HG02588 (cell line): ENCODE measurements at regions not wholly inside any gene's neighbourhood (a gene's known extent, or its start where the extent isn't known, plus 50 kb on each side); places are given as distances from the start of the nearest gene placed in this dataset.

Experiments used
- ATAC-seq: cut with Tn5 transposase; IDR thresholded peaks from one replicate; pipeline ENCODE4 v1.9.1; 2021; ENCODE audit warnings: mild to moderate bottlenecking, moderate library complexity; ENCODE audit not compliant: unreplicated experiment

- ATAC-seq = no peak
These were observed 66.7 kb downstream of the CD164 start for GRCh38 chr6:109315341-109316110.

GRCh38 chr6:109314313-109314712 is 68.0 kb downstream of the CD164 start:
- ATAC-seq = no peak

GRCh38 chr6:109313139-109313538 is 69.1 kb downstream of the CD164 start:
- no peak for ATAC-seq

- ATAC-seq = no peak
These were observed 70.8 kb downstream of the CD164 start for GRCh38 chr6:109311471-109311870.

DNA sequence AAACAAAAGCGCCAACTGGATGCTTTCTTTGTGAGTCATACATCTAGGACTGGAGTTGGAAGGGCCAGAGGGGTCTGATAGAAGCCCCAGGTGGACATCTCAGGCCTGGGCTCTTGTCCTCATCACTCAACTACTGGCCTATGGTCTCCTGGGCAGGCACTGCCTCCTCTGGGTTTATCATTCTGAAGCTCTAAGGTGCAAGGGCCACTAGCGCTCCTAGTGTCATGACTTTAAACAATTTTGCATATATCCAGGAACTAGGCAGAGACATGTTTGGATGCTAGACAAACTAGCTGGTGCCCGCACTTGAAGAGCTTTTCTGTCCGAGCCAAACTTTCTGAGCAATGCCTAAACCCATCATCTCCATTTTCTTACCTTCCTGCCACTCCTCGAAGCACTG is 72.3 kb downstream of the CD164 start:
- ATAC-seq = no peak

DNA sequence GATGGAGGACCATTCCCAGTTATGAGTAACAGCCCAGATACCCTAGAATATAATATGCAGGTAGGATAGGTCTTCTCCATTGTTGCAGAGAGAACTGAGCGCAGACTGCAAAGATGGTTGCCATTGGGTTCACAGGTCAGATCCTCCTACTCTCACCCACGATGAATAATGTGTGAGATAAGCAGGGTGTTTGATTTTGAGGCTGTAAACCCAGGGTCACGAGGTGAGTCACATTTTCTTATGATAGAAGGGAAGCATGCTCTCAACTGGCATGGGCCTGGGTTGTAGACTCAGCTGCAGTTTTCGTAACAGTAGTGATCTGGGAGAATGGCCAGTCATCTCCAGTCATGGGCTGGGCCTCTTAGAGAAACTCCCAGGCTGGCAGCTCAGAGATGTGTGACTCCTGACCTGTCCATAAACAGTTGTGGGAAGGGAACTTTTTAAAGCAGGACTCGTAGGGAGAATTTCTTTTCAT is 74.2 kb downstream of the CD164 start:
- no peak for ATAC-seq

DNA sequence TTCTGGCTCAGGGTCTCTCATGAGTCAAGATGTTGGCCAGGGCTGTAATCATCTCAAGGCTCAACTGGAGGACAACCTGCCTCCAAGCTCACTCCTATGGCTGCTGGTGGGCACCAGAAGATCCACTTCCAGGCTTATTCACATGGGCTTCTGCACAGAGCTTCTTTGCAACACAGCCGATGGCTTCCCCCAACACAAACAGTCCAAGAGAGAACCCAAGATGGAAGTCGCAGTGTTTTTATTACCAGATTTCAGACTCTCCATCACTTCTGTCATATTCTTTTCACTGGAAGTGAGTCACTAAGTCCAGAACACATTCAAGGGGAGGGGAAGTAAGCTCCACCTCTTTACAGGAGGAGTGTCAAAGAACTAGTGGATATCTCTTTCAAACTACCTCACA is 75.5 kb downstream of the CD164 start:
- ATAC-seq = no peak

DNA sequence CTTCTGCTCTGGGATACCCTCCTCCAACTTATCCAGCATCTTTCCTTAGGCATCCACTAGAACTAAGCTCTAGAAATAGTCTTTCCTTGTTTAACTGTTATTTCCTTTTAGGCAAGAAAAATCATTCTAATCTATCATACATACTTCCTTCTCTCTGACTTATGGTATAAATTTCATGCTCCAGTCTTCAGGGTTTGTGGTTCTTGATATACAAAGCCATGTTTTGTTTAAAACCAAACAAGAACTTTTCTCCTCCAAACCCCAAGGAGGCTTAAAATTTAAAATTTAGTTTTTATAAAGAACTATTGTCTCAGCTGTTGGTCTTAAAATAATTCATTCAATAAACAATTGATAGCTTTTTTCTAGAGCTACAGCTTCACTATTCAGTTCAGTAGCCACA is 77.2 kb downstream of the CD164 start:
- ATAC-seq = no peak

DNA sequence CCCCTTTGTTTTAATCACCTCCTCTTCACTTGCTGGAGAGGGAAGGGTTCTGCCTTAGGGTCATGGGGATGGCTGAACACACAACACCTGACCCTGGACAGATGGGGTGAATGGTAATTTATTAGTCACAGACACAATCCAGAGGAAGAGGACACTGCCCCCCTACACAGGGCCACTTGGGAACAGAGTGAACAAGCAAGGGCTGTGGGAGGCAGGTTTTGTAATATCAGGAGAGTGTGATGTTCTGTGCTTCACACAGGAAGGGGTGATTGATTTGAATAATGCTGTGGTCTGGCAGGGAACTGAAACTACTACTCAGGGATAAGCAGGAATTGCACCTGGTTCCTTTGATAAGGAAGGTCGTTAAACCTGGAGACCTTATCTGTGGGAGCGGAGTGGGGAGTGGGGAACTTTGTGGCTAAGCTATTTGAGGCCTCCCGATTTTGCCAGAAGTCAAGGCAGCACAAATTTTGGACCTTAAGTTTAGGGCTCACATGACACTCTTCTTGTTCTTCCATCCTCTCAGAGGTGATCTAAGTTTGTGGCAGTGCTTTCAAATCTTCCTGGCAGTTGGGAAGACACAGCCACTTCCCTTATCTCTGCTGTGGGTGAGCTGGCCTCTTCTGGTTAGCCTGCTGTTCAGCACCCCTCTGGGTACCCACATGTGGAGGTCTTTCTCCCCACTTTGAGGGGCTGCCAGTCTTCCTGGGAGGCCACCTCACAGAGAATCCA is 77.8 kb downstream of the CD164 start:
- peak; percentile 47 for ATAC-seq

- peak; percentile 8 for ATAC-seq
These were observed 78.5 kb downstream of the CD164 start for GRCh38 chr6:109303640-109304283.

DNA sequence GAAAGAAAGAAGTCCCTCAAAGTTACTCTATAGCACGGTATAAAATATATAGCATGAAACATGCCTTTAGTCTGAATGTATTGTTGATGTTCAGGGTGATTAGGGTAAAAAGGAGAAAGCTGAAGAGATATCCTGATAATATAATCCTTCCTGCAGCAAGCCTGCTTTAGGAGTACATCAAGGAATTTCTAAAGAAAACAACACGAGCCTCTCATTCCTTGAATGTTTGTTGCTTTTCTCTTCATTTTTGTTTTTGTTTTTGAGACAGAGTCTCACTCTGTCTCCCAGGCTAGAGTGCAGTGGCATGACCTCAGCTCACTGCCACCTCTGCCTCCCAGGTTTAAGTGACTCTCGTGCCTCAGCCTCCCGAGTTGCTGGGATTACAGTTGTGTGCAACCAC is 79.1 kb downstream of the CD164 start:
- ATAC-seq = no peak

DNA sequence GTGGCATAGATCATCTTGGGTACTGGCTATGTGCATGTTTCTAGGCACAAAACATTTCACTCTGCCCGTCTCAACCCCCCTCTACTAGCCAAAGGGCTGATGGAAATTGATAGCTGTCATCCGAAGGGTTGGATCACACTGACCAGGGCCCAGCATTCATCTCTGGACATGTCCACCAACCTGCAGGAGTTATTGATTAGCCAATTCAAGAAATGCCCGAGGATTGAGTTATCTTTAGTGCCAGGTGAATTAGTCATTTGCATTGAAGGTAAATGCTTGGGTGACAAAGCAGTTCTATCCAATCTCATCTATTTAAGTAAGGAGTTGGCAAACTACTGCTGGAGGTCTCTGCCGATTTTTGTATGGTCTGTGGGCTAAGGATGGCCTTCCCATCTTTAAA is 80.1 kb downstream of the CD164 start:
- no peak for ATAC-seq

DNA sequence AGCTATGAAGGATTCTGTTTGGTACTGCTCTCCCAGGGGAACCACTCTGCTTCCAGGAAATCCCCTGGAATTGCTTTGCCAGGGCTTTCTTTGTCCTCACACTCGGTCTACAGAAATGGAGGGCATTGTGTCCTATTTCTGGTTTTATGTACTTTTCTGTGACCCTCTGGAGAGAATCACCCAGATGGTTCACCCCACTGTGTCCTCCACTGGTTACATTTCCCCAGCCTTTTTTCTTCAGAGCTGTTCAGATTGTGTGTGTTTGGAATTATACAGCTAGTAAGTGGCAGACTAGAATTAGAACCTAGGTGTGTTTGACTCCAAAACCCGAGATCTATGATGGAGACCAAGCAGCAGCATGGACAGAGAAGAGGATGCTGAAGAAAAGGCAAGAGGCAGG is 80.8 kb downstream of the CD164 start:
- ATAC-seq = no peak

- ATAC-seq = no peak
These were observed 81.4 kb downstream of the CD164 start for GRCh38 chr6:109300874-109301273.

GRCh38 chr6:109299776-109300564 is 82.3 kb downstream of the CD164 start:
- ATAC-seq = no peak

DNA sequence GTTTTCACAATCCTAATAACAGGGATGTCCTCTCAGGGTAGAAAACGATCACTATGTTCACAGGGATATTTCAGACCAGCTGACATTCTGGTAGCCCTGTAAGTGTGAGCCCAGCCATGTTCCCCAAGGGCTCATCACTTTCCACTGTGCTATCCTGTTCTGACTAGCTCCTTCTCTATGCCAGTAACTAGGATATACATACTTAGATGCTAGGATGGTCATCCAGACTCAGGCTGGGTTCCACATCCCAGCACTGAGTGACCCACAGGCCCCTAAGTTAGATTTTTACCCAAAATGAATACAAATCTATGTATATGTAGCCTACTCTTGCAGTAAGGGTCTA is 83.0 kb downstream of the CD164 start:
- ATAC-seq = no peak

DNA sequence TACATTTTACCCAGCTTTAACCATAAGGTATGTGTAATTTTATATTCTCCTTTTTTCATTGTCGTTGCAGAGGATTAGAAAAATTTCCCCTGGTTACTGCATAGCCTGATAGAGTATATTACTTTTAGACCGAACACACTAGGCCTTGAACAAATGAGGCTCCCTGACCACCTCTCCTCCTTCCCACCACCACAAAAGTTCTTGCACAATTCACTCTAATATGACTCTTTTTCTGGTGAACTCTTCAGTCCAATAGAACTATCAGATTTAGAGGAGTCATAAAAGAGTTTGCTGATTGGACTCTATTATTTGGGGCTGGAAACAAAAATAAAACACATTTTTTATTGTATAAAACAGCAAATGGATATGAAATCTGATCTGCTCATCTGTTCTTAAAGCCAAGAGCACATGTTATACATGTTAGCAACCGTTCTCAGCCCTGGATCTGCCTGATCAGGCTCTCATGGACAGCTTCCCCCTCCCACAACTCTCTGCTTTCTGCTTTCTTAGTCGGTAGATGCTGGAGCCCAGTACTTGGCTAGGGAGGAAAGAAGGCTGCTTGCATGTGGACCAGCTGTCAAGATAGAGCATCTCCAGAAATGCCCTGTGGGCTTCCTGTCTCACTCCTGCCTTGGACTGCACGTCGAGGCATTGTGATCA is 83.5 kb downstream of the CD164 start:
- no peak for ATAC-seq

- ATAC-seq = no peak
These were observed 84.7 kb downstream of the CD164 start for GRCh38 chr6:109297406-109298110.

DNA sequence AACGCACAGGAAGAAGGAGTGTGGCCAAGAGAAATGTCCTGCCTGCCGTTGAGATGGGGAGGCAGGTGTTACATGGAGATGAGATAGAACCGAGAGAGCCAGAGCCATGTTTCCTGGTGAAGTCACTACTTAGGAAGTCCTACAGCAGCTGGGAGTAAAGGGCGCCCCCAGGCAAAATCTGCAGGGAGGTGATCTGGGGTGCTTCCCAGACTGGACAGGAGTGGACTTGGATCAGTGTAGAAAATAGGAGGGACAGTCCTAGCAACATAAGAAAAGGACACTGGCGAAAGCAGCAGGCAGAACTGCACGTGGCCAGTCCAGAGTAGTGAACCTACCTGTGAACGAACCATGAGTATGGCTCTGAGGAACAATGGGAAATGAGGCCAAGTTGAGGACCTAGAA is 85.3 kb downstream of the CD164 start:
- no peak for ATAC-seq

- ATAC-seq = no peak
These were observed 85.8 kb downstream of the CD164 start for GRCh38 chr6:109296452-109296851.
